A549 (cell line): ENCODE measurements at regions not wholly inside any gene's neighbourhood (a gene's known extent, or its start where the extent isn't known, plus 50 kb on each side); places are given as distances from the start of the nearest gene placed in this dataset.
A peak's percentile ranks its signal among the peaks of the same experiment; 100 is the strongest.

Experiments
- ATAC-seq, 2 experiments: fragments of 200-7000 bp in 1 of 2; fragments of >200 bp in 1 of 2; cut with Nextera tagmentation in 1 of 2; cut with Tn5 transposase in 1 of 2; 3 replicates each; pipeline versions ENCODE4 v1.8.0 to v1.9.1; 2018 to 2020; ENCODE audit warnings: mild to moderate bottlenecking in 1 of 2, moderate library complexity in 1 of 2
- CTCF ChIA-PET: fragments of 300-600 bp; sonication (Branson Sonifier 250); formaldehyde crosslinking; extraction: SDS; loops from one replicate; lab custom pipeline; 2021; ENCODE audit warnings: antibody characterized with exemption, inconsistent platforms; lab: Yijun Ruan, JAX
- POLR2A ChIA-PET: fragments of 350-600 bp; formaldehyde crosslinking; extraction: SDS; loops from one replicate; lab custom pipeline; 2021; ENCODE audit warnings: antibody characterized with exemption, inconsistent platforms; lab: Yijun Ruan, JAX
- DNase-seq, 2 experiments: peaks; one replicate each; pipeline versions ENCODE4 v3.0.0 to v3.0.0-alpha.2; 2011 to 2016; ENCODE audit warnings: low read depth in 1 of 2, low spot score in 1 of 2
- FAIRE-seq: peaks from 2 replicates; lab custom pipeline; 2011; peaks lifted over from hg19 to GRCh38; lab: Jason Lieb, UNC
- H3K27ac ChIP-seq, 2 experiments: fragments of >200 bp; sonication (Bioruptor Twin); formaldehyde crosslinking; 3 replicates each; pipeline ENCODE4 v1.5.1; 2016 to 2017
- H3K4me1 ChIP-seq: fragments of >200 bp; sonication (Bioruptor Twin); formaldehyde crosslinking; 3 replicates; pipeline ENCODE4 v1.6.1; 2016
- H3K4me2 ChIP-seq: fragments of >200 bp; sonication (Bioruptor Twin); formaldehyde crosslinking; 3 replicates; pipeline ENCODE4 v1.6.1; 2016
- H3K4me3 ChIP-seq: fragments of >200 bp; sonication (Bioruptor Twin); formaldehyde crosslinking; 3 replicates; pipeline ENCODE4 v1.5.1; 2016
- H3K9me3 ChIP-seq: fragments of >200 bp; sonication (Bioruptor Twin); formaldehyde crosslinking; 3 replicates; pipeline ENCODE4 v1.6.1; 2016
- BHLHE40 ChIP-seq: IDR thresholded peaks from 2 replicates; pipeline ENCODE4 v1.6.1; 2012; ENCODE audit warnings: low read depth, low read length, inconsistent platforms
- CBX2 ChIP-seq: fragments of 200-600 bp; sonication (generic); IDR thresholded peaks from 2 replicates; pipeline ENCODE4 v1.6.1; 2016; ENCODE audit warnings: low read depth, mild to moderate bottlenecking, borderline replicate concordance
- CBX8 ChIP-seq: fragments of 200-600 bp; sonication (generic); IDR thresholded peaks from 2 replicates; pipeline ENCODE4 v1.6.1; 2016
- CEBPB ChIP-seq, 2 experiments: fragments of >200 bp in 1 of 2; sonication (Bioruptor Twin) in 1 of 2; formaldehyde crosslinking in 1 of 2; IDR thresholded peaks; 2 replicates each; pipeline ENCODE4 v1.6.1; 2012 to 2016
- CHD2 ChIP-seq: fragments of 150-350 bp; IDR thresholded peaks from 2 replicates; pipeline ENCODE4 v1.6.1; 2014; ENCODE audit warnings: low read length; ENCODE audit not compliant: partially characterized antibody
- EHF ChIP-seq: fragments of 250-450 bp; sonication (Bioruptor Pico); IDR thresholded peaks from 2 replicates; pipeline ENCODE4 v1.5.0; 2020; ENCODE audit warnings: mild to moderate bottlenecking
- EHMT2 ChIP-seq: fragments of 200-600 bp; sonication (generic); IDR thresholded peaks from 2 replicates; pipeline ENCODE4 v1.6.1; 2016; ENCODE audit warnings: antibody characterized with exemption, low read depth, mild to moderate bottlenecking, moderate library complexity
- ESRRA ChIP-seq: fragments of 150-350 bp; IDR thresholded peaks from 2 replicates; pipeline ENCODE4 v1.6.1; 2014; ENCODE audit warnings: mild to moderate bottlenecking, low read length, borderline replicate concordance
- FOXS1 ChIP-seq: fragments of 250-450 bp; sonication (Bioruptor Pico); IDR thresholded peaks from 2 replicates; pipeline ENCODE4 v1.5.0; 2020; ENCODE audit warnings: mild to moderate bottlenecking, moderate library complexity
- HES2 ChIP-seq: fragments of >200 bp; sonication (Bioruptor Twin); formaldehyde crosslinking; IDR thresholded peaks from 2 replicates; pipeline ENCODE4 v1.6.1; 2016
- HOXB5 ChIP-seq: fragments of 250-450 bp; sonication (Bioruptor Pico); IDR thresholded peaks from 2 replicates; pipeline ENCODE4 v1.5.0; 2020; ENCODE audit warnings: mild to moderate bottlenecking, moderate library complexity
- JUNB ChIP-seq: fragments of >200 bp; sonication (Bioruptor Twin); formaldehyde crosslinking; IDR thresholded peaks from 2 replicates; pipeline ENCODE4 v1.6.1; 2016
- MAZ ChIP-seq: fragments of 150-350 bp; IDR thresholded peaks from 2 replicates; pipeline ENCODE4 v1.6.1; 2014; ENCODE audit warnings: antibody characterized with exemption, low read depth, low read length, borderline replicate concordance
- MYC ChIP-seq: IDR thresholded peaks from 2 replicates; pipeline ENCODE4 v1.6.1; 2012; ENCODE audit warnings: mild to moderate bottlenecking, inconsistent platforms, low read length, improper control_type of control experiment, borderline replicate concordance
- NFE2L2 ChIP-seq: fragments of 150-350 bp; conservative IDR thresholded peaks from 2 replicates; pipeline ENCODE4 v1.6.1; 2014; ENCODE audit warnings: low read length
- NR3C1 ChIP-seq: fragments of >200 bp; sonication (Bioruptor Twin); formaldehyde crosslinking; IDR thresholded peaks from 3 replicates; pipeline ENCODE4 v1.6.1; 2017
- POLR2A ChIP-seq: IDR thresholded peaks from 2 replicates; pipeline ENCODE4 v1.6.1; 2012; ENCODE audit warnings: mild to moderate bottlenecking, low read length
- POLR2AphosphoS2 ChIP-seq: conservative IDR thresholded peaks from 2 replicates; pipeline ENCODE4 v1.6.1; 2012; ENCODE audit warnings: low read length, improper control_type of control experiment, inconsistent platforms
- RAD21 ChIP-seq, 2 experiments: fragments of >200 bp in 1 of 2; sonication (Bioruptor Twin) in 1 of 2; formaldehyde crosslinking in 1 of 2; IDR thresholded peaks in 1 of 2; conservative IDR thresholded peaks in 1 of 2; 2 replicates in 1 of 2; 3 replicates in 1 of 2; pipeline ENCODE4 v1.6.1; 2012 to 2018; ENCODE audit warnings: inconsistent platforms in 1 of 2
- RARB ChIP-seq: fragments of 250-450 bp; sonication (Bioruptor Pico); IDR thresholded peaks from 2 replicates; pipeline ENCODE4 v1.8.0; 2021; ENCODE audit warnings: mild to moderate bottlenecking, moderate library complexity
- RCOR1 ChIP-seq: fragments of 150-350 bp; IDR thresholded peaks from 2 replicates; pipeline ENCODE4 v1.6.1; 2014; ENCODE audit warnings: antibody characterized with exemption, low read length, low read depth
- REST ChIP-seq: fragments of 200-600 bp; sonication (generic); IDR thresholded peaks from 2 replicates; pipeline ENCODE4 v1.6.1; 2016; ENCODE audit warnings: antibody characterized with exemption, mild to moderate bottlenecking, moderate library complexity
- SMC3 ChIP-seq: fragments of >200 bp; sonication (Bioruptor Twin); formaldehyde crosslinking; IDR thresholded peaks from 3 replicates; pipeline ENCODE4 v1.6.1; 2018; ENCODE audit warnings: inconsistent platforms
- SREBF2 ChIP-seq: fragments of 450-650 bp; IDR thresholded peaks from 2 replicates; pipeline ENCODE4 v1.6.1; 2014; ENCODE audit warnings: mild to moderate bottlenecking, moderate library complexity
- ZC3H11A ChIP-seq: fragments of 450-650 bp; IDR thresholded peaks from 2 replicates; pipeline ENCODE4 v1.6.1; 2014; ENCODE audit warnings: antibody characterized with exemption, mild to moderate bottlenecking
- ZNF302 ChIP-seq: fragments of 250-450 bp; sonication (Bioruptor Pico); IDR thresholded peaks from 2 replicates; pipeline ENCODE4 v1.9.0; 2021; ENCODE audit warnings: inconsistent platforms, mild to moderate bottlenecking, moderate library complexity
- WGBS: methylation state at CpG from one replicate; pipeline ENCODE4 v1.1.6; 2017; ENCODE audit errors: missing lambda C conversion rate; 5-methylcytosine and 5-hydroxymethylcytosine counted together

- TF ChIP-seq EHF (CRISPR knock-in tag) (no peak), HOXB5 (CRISPR knock-in tag) (no peak), SREBF2 (no peak), NR3C1 (no peak), SMC3 (peak; percentile 25; the same call in 1 of the 3 replicates), RARB (CRISPR knock-in tag) (no peak), POLR2AphosphoS2 (no peak), CBX2 (no peak), NFE2L2 (no peak), ZC3H11A (no peak), REST (no peak), CBX8 (no peak), ESRRA (no peak), POLR2A (no peak), FOXS1 (CRISPR knock-in tag) (peak; percentile 80; the same call in 1 of the 2 replicates), CEBPB (IDR thresholded peaks at IDR 0.05) (no peak), MAZ (no peak), MYC (0 out of 2 replicates have a peak, but pooled peaks have one; percentile 37), ZNF302 (no peak)
These were observed 394.9 kb downstream of the GADD45G start (continued) for GRCh38 chr9:89999534-90000370.

GRCh38 chr9:90000925-90001324 lies 396.1 kb downstream of the GADD45G start:
- Histone ChIP-seq H3K4me3 (no peak overlapping the region), H3K9me3 (no peaks in the 10 kb centered on the region), H3K27ac (peak overlapping the region in 1 of 2 experiments; percentile 34; a peak in 2 of 6 replicates), H3K4me2 (peak overlapping the region; percentile 93), H3K4me1 (peaks cover 26% of the 10 kb centered on the region)
- 80% methylated on average over 7 of the region's 7 CpGs for WGBS
- ATAC-seq (no peak), FAIRE-seq (no peak), DNase-seq (no peak)
- no peak for TF ChIP-seq CHD2
- TF ChIP-seq BHLHE40 = no peak
- TF ChIP-seq CEBPB (IDR thresholded peaks at IDR 0.05) = no peak
- TF ChIP-seq RAD21 (conservative IDR thresholded peaks at IDR 0.05 in 1 of 2, IDR thresholded peaks at IDR 0.05 in 1 of 2) = no peak
- TF ChIP-seq JUNB = no peak
- TF ChIP-seq REST = no peak
- TF ChIP-seq RCOR1 = no peak
- TF ChIP-seq POLR2AphosphoS2 = no peak
- TF ChIP-seq EHMT2 = no peak
- no peak for TF ChIP-seq HES2
- CTCF ChIA-PET = interaction anchor here (1.4 to 1.7 kb wide), 2 partner anchors 9 to 397 kb away, joined by 3 to 4 read pairs; no protein-coding TSS in a partner anchor
- POLR2A ChIA-PET = no interaction called here
